Ovary (tissue), 7 donors: ENCODE measurements at regions not wholly inside any gene's neighbourhood (a gene's known extent, or its start where the extent isn't known, plus 50 kb on each side); places are given as distances from the start of the nearest gene placed in this dataset.
"Not testable (repeated sequence)": the region's sequence is repeated elsewhere in the genome, so short reads cannot be mapped to it uniquely, and the experiment has no call there.

Experiments used
- DNase-seq, 5 donors: peaks; one replicate each; pipeline ENCODE4 v3.0.0-alpha.2; 2019 to 2020
- H3K27ac ChIP-seq, 2 donors: fragments of 200-600 bp; one replicate each; pipeline versions ENCODE4 v1.5.1 to v1.8.0; 2019 to 2022
- H3K27me3 ChIP-seq: fragments of 200-600 bp; one replicate; pipeline ENCODE4 v1.8.0; 2022
- H3K36me3 ChIP-seq: fragments of 200-600 bp; sonication (generic); one replicate; pipeline ENCODE4 v1.5.1; 2019
- H3K4me1 ChIP-seq: one replicate; pipeline ENCODE4 v1.8.1; 2013; ENCODE audit warnings: mild to moderate bottlenecking, moderate library complexity; ENCODE audit not compliant: insufficient read depth
- H3K4me3 ChIP-seq: fragments of 200-600 bp; sonication (generic); one replicate; pipeline ENCODE4 v1.5.1; 2017
- H3K9me3 ChIP-seq, 2 donors: fragments of 200-600 bp in 1 of 2; sonication (generic) in 1 of 2; one replicate each; pipeline versions ENCODE4 v1.5.1 to v1.8.1; 2013 to 2019; ENCODE audit warnings: mild to moderate bottlenecking in 1 of 2, moderate library complexity in 1 of 2
- EP300 ChIP-seq: sonication (generic); formaldehyde crosslinking; IDR thresholded peaks from one replicate; pipeline ENCODE4 v1.6.1; 2017; ENCODE audit warnings: antibody characterized with exemption
- POLR2A ChIP-seq: fragments of 450-650 bp; IDR thresholded peaks from one replicate; pipeline ENCODE4 v1.6.1; 2017; ENCODE audit warnings: antibody characterized with exemption, mild to moderate bottlenecking, moderate library complexity
- WGBS, 3 donors: extraction: QIAGEN DNeasy Blood & Tissue Kit in 1 of 3; methylation state at CpG; one replicate each; pipeline versions ENCODE4 v1.1.5 to v1.1.7; 2013 to 2017; 5-methylcytosine and 5-hydroxymethylcytosine counted together
- intact Hi-C, 4 donors: fragments of 100-400 bp; cut with DNase I; formaldehyde crosslinking; loops; one replicate each; pipeline versions ENCODE4 v1.11.0 to v1.15.1; 2022 to 2023
- TF ChIP-seq, protein P1 (sequence below), 3 donors: fragments of 450-650 bp in 2 of 3; fragments of 200-600 bp in 1 of 3; IDR thresholded peaks; one replicate each; pipeline versions ENCODE4 v1.5.1 to v1.8.0; 2016 to 2022; ENCODE audit warnings: antibody characterized with exemption in 3 of 3, mild to moderate bottlenecking in 1 of 3
- donor health status: DM: no; HTN: no; CAD: no; lungs with moderate emphysema.
- donor health status: DM: no; HTN: no; CAD: no.
- donor health status: Bipolar disorder and iron deficiency.
- donor health status: DM: no; HTN: no; CAD: no.
- donor health status: DM: yes; HTN: yes; CAD: no.

DNA sequence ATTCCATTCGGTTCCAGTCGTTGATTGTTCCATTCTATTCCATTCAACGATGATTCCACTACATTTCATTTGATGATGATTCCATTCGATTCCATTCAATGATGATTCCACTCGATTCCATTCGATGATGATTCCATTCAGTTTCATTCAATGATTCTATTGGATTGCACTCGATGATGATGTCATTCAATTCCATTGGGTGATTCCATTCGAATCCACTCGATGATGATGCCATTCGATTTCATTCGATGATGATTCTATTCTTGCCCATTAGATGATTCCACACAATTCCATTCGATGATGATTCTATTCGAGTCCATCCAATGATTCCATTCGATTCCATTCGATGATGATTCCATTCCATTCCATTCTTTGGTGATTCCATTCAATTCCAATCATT is 1283.7 kb downstream of the TP53TG3F start:
- intact Hi-C loops = no loop called here
- no peaks in the 10 kb centered on the region for H3K36me3 ChIP-seq
- WGBS, 3 donors = 77 to 87% (median 86%) methylated on average over 15 of the region's 15 CpGs
- H3K27ac ChIP-seq = no peak overlapping the region
- no peak for DNase-seq
- TF ChIP-seq, protein P1, sequence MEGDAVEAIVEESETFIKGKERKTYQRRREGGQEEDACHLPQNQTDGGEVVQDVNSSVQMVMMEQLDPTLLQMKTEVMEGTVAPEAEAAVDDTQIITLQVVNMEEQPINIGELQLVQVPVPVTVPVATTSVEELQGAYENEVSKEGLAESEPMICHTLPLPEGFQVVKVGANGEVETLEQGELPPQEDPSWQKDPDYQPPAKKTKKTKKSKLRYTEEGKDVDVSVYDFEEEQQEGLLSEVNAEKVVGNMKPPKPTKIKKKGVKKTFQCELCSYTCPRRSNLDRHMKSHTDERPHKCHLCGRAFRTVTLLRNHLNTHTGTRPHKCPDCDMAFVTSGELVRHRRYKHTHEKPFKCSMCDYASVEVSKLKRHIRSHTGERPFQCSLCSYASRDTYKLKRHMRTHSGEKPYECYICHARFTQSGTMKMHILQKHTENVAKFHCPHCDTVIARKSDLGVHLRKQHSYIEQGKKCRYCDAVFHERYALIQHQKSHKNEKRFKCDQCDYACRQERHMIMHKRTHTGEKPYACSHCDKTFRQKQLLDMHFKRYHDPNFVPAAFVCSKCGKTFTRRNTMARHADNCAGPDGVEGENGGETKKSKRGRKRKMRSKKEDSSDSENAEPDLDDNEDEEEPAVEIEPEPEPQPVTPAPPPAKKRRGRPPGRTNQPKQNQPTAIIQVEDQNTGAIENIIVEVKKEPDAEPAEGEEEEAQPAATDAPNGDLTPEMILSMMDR (IDR thresholded peaks at IDR 0.05) = no peak
- TF ChIP-seq EP300 (no peak), POLR2A (no peak)
- H3K9me3 ChIP-seq = peaks cover 0 to 3% of the 10 kb centered on the region in 2 donors
- no peaks in the 10 kb centered on the region for H3K4me1 ChIP-seq
- H3K27me3 ChIP-seq = no peaks in the 10 kb centered on the region
- H3K4me3 ChIP-seq = no peak overlapping the region

DNA sequence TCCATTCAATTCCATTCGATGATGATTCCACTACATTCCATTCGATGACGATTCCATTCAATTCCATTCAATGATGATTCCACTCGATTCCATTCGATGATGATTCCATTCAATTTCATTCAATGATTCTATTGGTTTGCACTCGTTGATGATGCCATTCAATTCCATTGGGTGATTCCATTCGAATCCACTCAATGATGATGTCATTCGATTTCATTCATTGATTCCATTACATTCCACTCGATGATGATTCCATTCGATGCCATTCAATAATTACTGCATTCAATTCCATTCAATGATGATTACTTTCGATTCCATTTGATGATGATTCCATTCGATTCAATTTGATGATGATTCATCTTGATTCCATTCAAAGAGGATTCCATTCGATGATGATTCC is 1299.4 kb downstream of the TP53TG3F start:
- Histone ChIP-seq H3K27ac (no peak overlapping the region), H3K4me3 (no peak overlapping the region), H3K27me3 (no peaks in the 10 kb centered on the region), H3K4me1 (no peaks in the 10 kb centered on the region), H3K9me3 (peaks cover 0 to 2% of the 10 kb centered on the region in 2 donors), H3K36me3 (no peaks in the 10 kb centered on the region)
- 75 to 84% (median 83%) methylated on average over 13 of the region's 13 CpGs for WGBS, 3 donors
- no peak for DNase-seq
- TF ChIP-seq POLR2A (no peak), EP300 (no peak)
- TF ChIP-seq, protein P1 (IDR thresholded peaks at IDR 0.05) = no peak
- intact Hi-C loops = no loop called here

DNA sequence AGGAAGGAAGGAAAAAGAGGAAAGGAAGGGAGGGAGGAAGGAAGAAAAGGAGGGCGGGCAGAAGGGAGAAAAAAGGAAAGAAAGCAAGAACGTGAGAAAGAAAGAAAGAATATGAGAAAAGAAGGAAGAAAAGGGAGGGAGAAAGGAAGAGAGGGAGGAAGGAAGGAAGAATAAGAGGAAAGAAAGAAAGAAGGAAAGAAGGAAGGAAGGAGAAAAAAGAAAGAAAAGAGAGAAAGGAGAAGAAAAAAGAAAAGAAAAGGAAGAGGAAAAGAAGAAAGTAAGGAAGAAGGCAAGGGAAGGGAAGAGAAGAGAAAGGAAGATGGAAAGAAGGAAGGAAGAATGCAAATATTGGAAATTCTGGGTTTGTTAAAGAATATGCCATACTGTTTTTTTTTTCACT is 1332.4 kb downstream of the TP53TG3F start:
- H3K27ac ChIP-seq, DNase-seq, H3K4me1 ChIP-seq, intact Hi-C loops, H3K36me3 ChIP-seq, H3K4me3 ChIP-seq, H3K9me3 ChIP-seq, H3K27me3 ChIP-seq: not testable (repeated sequence)
- 20 to 25% (median 23%) methylated on average over 2 of the region's 2 CpGs for WGBS, 3 donors

DNA sequence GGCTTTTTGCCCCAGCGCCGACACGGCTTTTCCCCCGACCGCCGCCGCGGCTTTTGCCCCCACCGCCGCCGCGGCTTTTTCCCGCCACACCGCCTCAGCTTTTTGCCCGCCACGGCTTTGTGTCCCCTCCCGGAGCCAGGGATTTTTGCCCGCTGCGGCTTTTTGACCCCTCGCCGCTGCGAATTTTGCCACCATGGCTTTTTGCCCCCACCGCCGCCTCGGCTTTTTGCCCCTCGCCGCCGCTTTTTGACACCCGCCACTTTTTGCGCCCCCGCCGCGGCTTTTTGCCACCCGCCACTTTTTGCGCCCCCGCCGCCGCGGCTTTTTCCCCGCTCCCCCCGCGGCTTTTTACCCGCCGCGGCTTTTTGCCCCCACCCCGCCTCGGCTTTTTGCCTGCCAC is 1342.5 kb downstream of the TP53TG3F start:
- DNase-seq = peak in 1 of 5 donors; percentile 7
- no peaks in the 10 kb centered on the region for H3K27me3 ChIP-seq
- no peak overlapping the region for H3K4me3 ChIP-seq
- no peaks in the 10 kb centered on the region for H3K9me3 ChIP-seq
- TF ChIP-seq EP300 = no peak
- no peak for TF ChIP-seq POLR2A
- TF ChIP-seq, protein P1 (IDR thresholded peaks at IDR 0.05) = no peak
- H3K4me1 ChIP-seq = no peaks in the 10 kb centered on the region
- intact Hi-C loops = no loop called here
- no peak overlapping the region for H3K27ac ChIP-seq
- 55 to 64% (median 56%) methylated on average over 47 of the region's 47 CpGs for WGBS, 3 donors
- H3K36me3 ChIP-seq = no peaks in the 10 kb centered on the region

DNA sequence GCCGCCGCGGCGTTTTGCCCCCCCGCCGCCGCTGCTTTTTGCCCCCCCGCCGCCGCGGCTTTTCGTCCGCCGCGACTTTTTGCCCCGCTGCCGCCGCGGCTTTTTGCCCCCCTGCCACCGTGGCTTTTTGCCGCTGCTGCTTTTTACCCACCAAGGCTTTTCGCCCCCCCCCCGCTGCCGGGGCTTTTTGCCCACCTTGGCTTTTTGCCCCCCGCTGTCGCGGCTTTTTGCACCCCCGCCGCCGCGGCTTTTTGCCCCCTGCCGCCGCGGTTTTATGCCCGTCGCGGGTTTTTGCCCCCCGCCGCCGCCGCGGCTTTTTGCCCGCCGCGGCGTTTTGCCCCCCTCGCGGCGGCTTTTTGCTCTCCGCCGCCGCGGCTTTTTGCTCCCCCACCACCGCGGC is 1343.0 kb downstream of the TP53TG3F start:
- Histone ChIP-seq H3K9me3 (no peaks in the 10 kb centered on the region), H3K27ac (no peak overlapping the region), H3K4me1 (no peaks in the 10 kb centered on the region), H3K27me3 (no peaks in the 10 kb centered on the region), H3K36me3 (no peaks in the 10 kb centered on the region), H3K4me3 (no peak overlapping the region)
- 48 to 71% (median 60%) methylated on average over 28 to 55 of the region's 55 CpGs for WGBS, 3 donors
- no peak for DNase-seq
- intact Hi-C loops = no loop called here
- no peak for TF ChIP-seq POLR2A
- TF ChIP-seq, protein P1 (IDR thresholded peaks at IDR 0.05) = no peak
- TF ChIP-seq EP300 = no peak
